Prostate gland (tissue), 2 donors: ENCODE measurements at regions not wholly inside any gene's neighbourhood (a gene's known extent, or its start where the extent isn't known, plus 50 kb on each side); places are given as distances from the start of the nearest gene placed in this dataset.

Experiments used
- CTCF ChIP-seq, 4 experiments: fragments of 200-600 bp in 2 of 4; fragments of 450-650 bp in 2 of 4; sonication (generic) in 2 of 4; IDR thresholded peaks; 1 replicate in 3 of 4; 2 replicates in 1 of 4; pipeline ENCODE4 v1.5.1; 2016 to 2019; ENCODE audit warnings: antibody characterized with exemption in 4 of 4, mild to moderate bottlenecking in 2 of 4, moderate library complexity in 2 of 4
- POLR2A ChIP-seq: fragments of 450-650 bp; IDR thresholded peaks from one replicate; pipeline ENCODE4 v1.6.1; 2016; ENCODE audit warnings: antibody characterized with exemption, mild to moderate bottlenecking
- POLR2AphosphoS5 ChIP-seq: sonication (generic); formaldehyde crosslinking; IDR thresholded peaks from one replicate; pipeline ENCODE4 v1.6.1; 2017; ENCODE audit warnings: antibody characterized with exemption

- TF ChIP-seq POLR2A (no peak), CTCF (IDR thresholded peaks at IDR 0.05) (no peak), POLR2AphosphoS5 (no peak)
Observed at GRCh38 chr6:91477688-91478087, 890.8 kb upstream of the MAP3K7 start.
